ENCODE measurements at regions not wholly inside any gene's neighbourhood (a gene's known extent, or its start where the extent isn't known, plus 50 kb on each side); places are given as distances from the start of the nearest gene placed in this dataset.

DNA sequence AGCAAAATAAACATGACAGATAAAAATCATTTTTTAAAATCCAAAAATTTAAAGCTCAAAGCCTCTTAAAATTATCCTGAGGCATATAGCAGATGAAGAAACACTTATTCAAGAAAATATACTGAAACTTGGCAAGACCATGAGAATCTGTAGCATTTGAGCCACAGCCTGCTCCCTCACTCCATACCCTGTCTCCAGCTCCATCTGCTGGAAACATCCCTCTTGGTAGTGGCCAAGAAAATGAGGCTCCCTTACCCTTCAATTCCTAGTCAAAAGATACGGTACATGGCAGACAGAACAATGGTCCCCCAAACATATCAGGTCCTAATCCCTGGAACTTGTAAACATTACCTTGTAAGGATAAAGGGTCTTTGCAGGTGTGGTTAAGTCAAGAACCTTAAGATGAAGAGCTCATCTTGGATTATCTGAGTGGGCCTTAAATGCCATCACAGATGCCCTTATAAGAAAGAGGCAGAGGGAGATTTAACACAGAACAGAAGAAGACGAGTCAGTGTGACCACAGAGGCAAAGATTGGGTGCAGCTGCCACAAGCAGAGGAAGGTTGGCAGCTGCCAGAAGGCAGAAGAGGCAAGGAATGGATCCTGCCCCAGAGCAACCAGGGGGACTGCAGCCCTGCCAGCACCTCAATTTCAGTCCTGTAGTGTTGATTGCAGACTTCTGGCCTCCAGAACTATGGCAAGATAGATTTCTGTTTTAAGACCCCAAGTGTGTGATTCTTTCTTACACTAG is 149.4 kb downstream of the ZNF248 start:
- no peak for TF ChIP-seq CTCF (IDR thresholded peaks at IDR 0.05; ENCODE audit: low read depth, low read length)
- no peak for TF ChIP-seq EZH2phosphoT487 (IDR thresholded peaks at IDR 0.05; ENCODE audit: low read depth)

Measured in OCI-LY3 (cell line).